Keratinocyte (primary cell): ENCODE measurements at regions not wholly inside any gene's neighbourhood (a gene's known extent, or its start where the extent isn't known, plus 50 kb on each side); places are given as distances from the start of the nearest gene placed in this dataset.

Experiments used
- DNase-seq: peaks from one replicate; pipeline ENCODE4 v3.0.0-alpha.2; 2011; ENCODE audit warnings: low read depth, missing footprints, low spot score
- FAIRE-seq: peaks from 2 replicates; lab custom pipeline; 2011; peaks lifted over from hg19 to GRCh38; lab: Jason Lieb, UNC
- H2AFZ ChIP-seq: 2 replicates; pipeline ENCODE4 v1.6.0; 2012; ENCODE audit warnings: low read length, control low read depth, inconsistent platforms; ENCODE audit not compliant: control insufficient read depth
- H3K27ac ChIP-seq: 2 replicates; pipeline ENCODE4 v1.5.1; 2011; ENCODE audit warnings: low read length; ENCODE audit not compliant: control insufficient read depth, insufficient read depth
- H3K27me3 ChIP-seq: 3 replicates; pipeline ENCODE4 v1.6.0; 2011; ENCODE audit warnings: low read length; ENCODE audit not compliant: control insufficient read depth, insufficient read depth; ENCODE audit errors: extremely low read depth
- H3K36me3 ChIP-seq, 2 experiments: 2 replicates in 1 of 2; 3 replicates in 1 of 2; pipeline ENCODE4 v1.5.1; 2011; ENCODE audit warnings: low read length in 2 of 2, mild to moderate bottlenecking in 1 of 2; ENCODE audit not compliant: control insufficient read depth in 2 of 2, insufficient read depth in 2 of 2; ENCODE audit errors: extremely low read depth in 1 of 2
- H3K4me1 ChIP-seq: 3 replicates; pipeline ENCODE4 v1.5.1; 2011; ENCODE audit warnings: low read length; ENCODE audit not compliant: control insufficient read depth, insufficient read depth; ENCODE audit errors: extremely low read depth
- H3K4me2 ChIP-seq: 3 replicates; pipeline ENCODE4 v1.6.0; 2011; ENCODE audit warnings: low read depth, low read length; ENCODE audit not compliant: control insufficient read depth, insufficient read depth; ENCODE audit errors: extremely low read depth
- H3K4me3 ChIP-seq, 3 experiments: fragments of 200-600 bp in 1 of 3; sonication (generic) in 1 of 3; 2 replicates in 2 of 3; 3 replicates in 1 of 3; pipeline ENCODE4 v1.5.1; 2011 to 2016; ENCODE audit warnings: low read length in 3 of 3, mild to moderate bottlenecking in 3 of 3, control low read depth in 2 of 3, inconsistent platforms in 1 of 3, low read depth in 1 of 3, mixed read lengths in 1 of 3, mixed run types in 1 of 3, moderate library complexity in 1 of 3; ENCODE audit not compliant: control insufficient read depth in 2 of 3, insufficient read depth in 2 of 3; ENCODE audit errors: extremely low read depth in 1 of 3
- H3K79me2 ChIP-seq: 2 replicates; pipeline ENCODE4 v1.6.0; 2012; ENCODE audit warnings: low read length; ENCODE audit not compliant: control insufficient read depth, insufficient read depth
- H3K9ac ChIP-seq: 3 replicates; pipeline ENCODE4 v1.6.0; 2011; ENCODE audit warnings: low read length; ENCODE audit not compliant: control insufficient read depth, insufficient read depth; ENCODE audit errors: extremely low read depth
- H3K9me1 ChIP-seq: 3 replicates; pipeline ENCODE4 v1.6.0; 2011; ENCODE audit warnings: low read length; ENCODE audit not compliant: control insufficient read depth, insufficient read depth; ENCODE audit errors: extremely low read depth
- H3K9me3 ChIP-seq: 2 replicates; pipeline ENCODE4 v1.5.1; 2012; ENCODE audit warnings: low read depth, low read length; ENCODE audit not compliant: control insufficient read depth
- H4K20me1 ChIP-seq: 3 replicates; pipeline ENCODE4 v1.6.0; 2011; ENCODE audit warnings: low read length; ENCODE audit not compliant: control insufficient read depth, insufficient read depth; ENCODE audit errors: extremely low read depth
- CTCF ChIP-seq, 3 experiments: IDR thresholded peaks in 1 of 3; conservative IDR thresholded peaks in 1 of 3; optimal IDR thresholded peaks in 1 of 3; 2 replicates in 2 of 3; 3 replicates in 1 of 3; pipeline versions ENCODE3 to v1.5.1; 2011; ENCODE audit warnings: low read length in 3 of 3, mild to moderate bottlenecking in 3 of 3, moderate library complexity in 2 of 3, control low read depth in 1 of 3, inconsistent platforms in 1 of 3; ENCODE audit not compliant: insufficient read depth in 2 of 3; ENCODE audit errors: extremely low read depth in 1 of 3
- EZH2 ChIP-seq: IDR thresholded peaks from one replicate; pipeline ENCODE4 v1.6.1; 2012; ENCODE audit warnings: inconsistent platforms, mild to moderate bottlenecking, low read length, moderate library complexity
- dilution Hi-C: fragments of 300-500 bp; cut with MboI; formaldehyde crosslinking; loops from one replicate; pipeline ENCODE4 v1.7.0; 2020; ENCODE audit warnings: low sequenced_read_pairs; ENCODE audit not compliant: extremely low pct_ligation_motif_present

DNA sequence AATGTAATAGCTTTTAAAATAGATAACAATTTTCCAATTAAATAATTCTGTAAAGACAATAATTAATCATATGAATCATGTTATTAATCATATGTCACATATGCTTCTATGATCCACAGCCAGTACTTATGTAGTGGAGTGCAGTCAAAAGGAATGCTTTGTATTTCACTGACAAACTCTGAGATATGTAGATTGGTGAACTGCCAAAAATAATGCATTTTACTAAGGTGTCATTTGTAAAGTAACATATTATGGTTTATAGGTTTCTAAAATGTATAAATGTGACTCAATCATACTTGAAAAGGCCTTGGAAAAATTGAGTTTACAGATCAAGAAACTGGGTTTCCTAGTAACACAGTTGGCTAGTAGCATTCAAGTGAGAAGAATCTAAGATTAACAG, 93.8 kb upstream of the KCNH7 start:
- peaks cover 4% of the 10 kb centered on the region for H3K4me1 ChIP-seq
- H3K4me2 ChIP-seq: no peak overlapping the region
- H3K79me2 ChIP-seq: no peaks in the 10 kb centered on the region
- H3K9me1 ChIP-seq: no peaks in the 10 kb centered on the region
- no peak for FAIRE-seq
- no peaks in the 10 kb centered on the region for H3K36me3 ChIP-seq
- dilution Hi-C loops: no loop called here
- H3K27ac ChIP-seq: no peak overlapping the region
- H4K20me1 ChIP-seq: no peaks in the 10 kb centered on the region
- DNase-seq: no peak
- H3K4me3 ChIP-seq: no peak overlapping the region
- no peak overlapping the region for H2AFZ ChIP-seq
- H3K9me3 ChIP-seq: no peaks in the 10 kb centered on the region
- no peaks in the 10 kb centered on the region for H3K27me3 ChIP-seq
- TF ChIP-seq EZH2: no peak
- TF ChIP-seq CTCF (optimal IDR thresholded peaks at IDR 0.05 in 1 of 3, IDR thresholded peaks at IDR 0.05 in 1 of 3, conservative IDR thresholded peaks at IDR 0.05 in 1 of 3; ENCODE audit: extremely low read depth in 1 of 3, insufficient read depth in 2 of 3, low read length in 3 of 3): no peak
- no peak overlapping the region for H3K9ac ChIP-seq

- FAIRE-seq (no peak), DNase-seq (no peak)
- H4K20me1 ChIP-seq: no peaks in the 10 kb centered on the region
- TF ChIP-seq EZH2: no peak
- TF ChIP-seq CTCF (optimal IDR thresholded peaks at IDR 0.05 in 1 of 3, IDR thresholded peaks at IDR 0.05 in 1 of 3, conservative IDR thresholded peaks at IDR 0.05 in 1 of 3; ENCODE audit: extremely low read depth in 1 of 3, insufficient read depth in 2 of 3, low read length in 3 of 3): no peak
- peaks cover 23% of the 10 kb centered on the region for H3K4me1 ChIP-seq
- dilution Hi-C loops: no loop called here
- H3K4me2 ChIP-seq: no peak overlapping the region
- no peaks in the 10 kb centered on the region for H3K36me3 ChIP-seq
- H3K27ac ChIP-seq: no peak overlapping the region
- no peaks in the 10 kb centered on the region for H3K9me1 ChIP-seq
- no peaks in the 10 kb centered on the region for H3K79me2 ChIP-seq
- no peak overlapping the region for H3K9ac ChIP-seq
- no peak overlapping the region for H3K4me3 ChIP-seq
- H3K27me3 ChIP-seq: no peaks in the 10 kb centered on the region
- no peak overlapping the region for H2AFZ ChIP-seq
- H3K9me3 ChIP-seq: no peaks in the 10 kb centered on the region
These were observed 91.0 kb upstream of the KCNH7 start for GRCh38 chr2:162929571-162929970.
